ENCODE measurements at regions not wholly inside any gene's neighbourhood (a gene's known extent, or its start where the extent isn't known, plus 50 kb on each side); places are given as distances from the start of the nearest gene placed in this dataset.

GRCh38 chr15:85913461-85913860 lies 118.7 kb upstream of the KLHL25 start:
- Histone ChIP-seq H3K4me1 (peaks cover 0 to 4% (median 0%) of the 10 kb centered on the region in 4 donors), H3K27me3 (no peaks in the 10 kb centered on the region), H3K4me3 (no peak overlapping the region), H3K27ac (no peak overlapping the region), H3K9me3 (no peaks in the 10 kb centered on the region), H3K36me3 (no peaks in the 10 kb centered on the region)
- TF ChIP-seq POLR2A (IDR thresholded peaks at IDR 0.05), result no peak
- TF ChIP-seq, protein P1, sequence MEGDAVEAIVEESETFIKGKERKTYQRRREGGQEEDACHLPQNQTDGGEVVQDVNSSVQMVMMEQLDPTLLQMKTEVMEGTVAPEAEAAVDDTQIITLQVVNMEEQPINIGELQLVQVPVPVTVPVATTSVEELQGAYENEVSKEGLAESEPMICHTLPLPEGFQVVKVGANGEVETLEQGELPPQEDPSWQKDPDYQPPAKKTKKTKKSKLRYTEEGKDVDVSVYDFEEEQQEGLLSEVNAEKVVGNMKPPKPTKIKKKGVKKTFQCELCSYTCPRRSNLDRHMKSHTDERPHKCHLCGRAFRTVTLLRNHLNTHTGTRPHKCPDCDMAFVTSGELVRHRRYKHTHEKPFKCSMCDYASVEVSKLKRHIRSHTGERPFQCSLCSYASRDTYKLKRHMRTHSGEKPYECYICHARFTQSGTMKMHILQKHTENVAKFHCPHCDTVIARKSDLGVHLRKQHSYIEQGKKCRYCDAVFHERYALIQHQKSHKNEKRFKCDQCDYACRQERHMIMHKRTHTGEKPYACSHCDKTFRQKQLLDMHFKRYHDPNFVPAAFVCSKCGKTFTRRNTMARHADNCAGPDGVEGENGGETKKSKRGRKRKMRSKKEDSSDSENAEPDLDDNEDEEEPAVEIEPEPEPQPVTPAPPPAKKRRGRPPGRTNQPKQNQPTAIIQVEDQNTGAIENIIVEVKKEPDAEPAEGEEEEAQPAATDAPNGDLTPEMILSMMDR (IDR thresholded peaks at IDR 0.05), result no peak
- intact Hi-C loops (cut with DNase I), result no loop called here
- no peak for ATAC-seq
- no peak for DNase-seq
- 52% methylated on average over 2 of the region's 2 CpGs for WGBS (ENCODE audit: insufficient coverage, low coverage, low lambda C conversion rate, missing lambda C conversion rate)

- no peak for TF ChIP-seq POLR2A (IDR thresholded peaks at IDR 0.05)
- TF ChIP-seq, protein P1 (IDR thresholded peaks at IDR 0.05), result no peak
- intact Hi-C loops (cut with DNase I), result no loop called here
- no peak overlapping the region for H3K4me3 ChIP-seq
- no peaks in the 10 kb centered on the region for H3K36me3 ChIP-seq
- no peaks in the 10 kb centered on the region for H3K4me1 ChIP-seq
- no peaks in the 10 kb centered on the region for H3K9me3 ChIP-seq
- H3K27ac ChIP-seq, result no peak overlapping the region
- ATAC-seq (no peak), DNase-seq (no peak)
- 60% methylated on average over 1 of the region's 5 CpGs for WGBS (ENCODE audit: insufficient coverage, low coverage, low lambda C conversion rate, missing lambda C conversion rate)
- no peaks in the 10 kb centered on the region for H3K27me3 ChIP-seq
Observed at GRCh38 chr15:85920956-85921355, 126.2 kb upstream of the KLHL25 start.

DNA sequence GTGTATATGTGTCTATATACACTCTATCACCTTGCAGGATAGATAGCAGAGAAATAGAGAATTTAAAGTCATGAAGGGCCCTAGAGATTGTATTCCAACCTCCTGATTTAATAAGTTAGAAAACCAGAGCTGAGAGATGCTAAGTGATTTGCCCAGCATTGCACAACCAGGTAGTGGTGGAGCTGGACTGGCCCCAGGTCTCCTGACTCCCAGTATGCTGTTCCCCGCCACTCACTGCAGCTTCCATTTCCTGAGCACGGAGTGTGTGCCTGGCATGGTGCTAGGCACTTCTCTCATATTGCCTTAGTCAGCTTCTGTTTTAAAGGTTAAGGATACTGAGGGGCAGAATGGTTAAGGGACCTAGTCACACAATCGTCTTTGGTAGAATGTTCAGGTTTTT lies 129.4 kb upstream of the KLHL25 start:
- H3K27ac ChIP-seq, result no peak overlapping the region
- no peaks in the 10 kb centered on the region for H3K9me3 ChIP-seq
- TF ChIP-seq, protein P1 (IDR thresholded peaks at IDR 0.05), result no peak
- TF ChIP-seq POLR2A (IDR thresholded peaks at IDR 0.05), result no peak
- H3K27me3 ChIP-seq, result no peaks in the 10 kb centered on the region
- WGBS (ENCODE audit: insufficient coverage, low coverage, low lambda C conversion rate, missing lambda C conversion rate), result 78% methylated on average over 3 of the region's 3 CpGs
- H3K4me3 ChIP-seq, result no peak overlapping the region
- no peaks in the 10 kb centered on the region for H3K4me1 ChIP-seq
- intact Hi-C loops (cut with DNase I), result no loop called here
- DNase-seq (no peak), ATAC-seq (no peak)
- no peaks in the 10 kb centered on the region for H3K36me3 ChIP-seq

DNA sequence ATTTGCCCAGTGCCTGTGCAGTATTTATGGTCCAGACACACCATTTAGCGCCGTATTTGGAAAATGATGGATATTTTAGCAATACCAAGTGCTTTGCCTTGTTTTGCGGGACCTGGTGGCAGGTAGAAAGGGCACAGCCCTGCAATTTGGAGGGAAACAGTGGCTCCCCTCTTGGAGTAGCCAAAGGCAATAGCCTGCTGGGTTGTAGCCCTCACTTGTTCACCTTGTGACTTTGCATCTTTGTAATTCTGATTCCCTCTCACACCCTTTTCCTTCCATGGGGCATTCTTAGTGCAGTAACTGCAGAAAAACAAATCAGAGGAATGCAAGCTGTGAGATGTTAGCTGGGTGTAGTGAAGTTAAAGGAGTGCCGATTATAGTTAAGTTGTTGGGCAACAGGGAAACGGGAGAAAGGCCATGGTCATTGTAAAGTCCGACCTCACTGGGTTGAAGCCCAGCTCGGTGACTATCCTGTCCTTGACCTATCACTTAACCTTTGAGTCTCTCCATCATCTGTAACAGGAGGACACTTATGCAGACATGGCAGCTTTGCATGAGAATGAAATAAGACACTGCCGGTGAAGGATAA lies 131.0 kb upstream of the KLHL25 start:
- TF ChIP-seq, protein P1 (IDR thresholded peaks at IDR 0.05), result no peak
- no peak for TF ChIP-seq POLR2A (IDR thresholded peaks at IDR 0.05)
- no peaks in the 10 kb centered on the region for H3K4me1 ChIP-seq
- ATAC-seq (no peak), DNase-seq (no peak)
- H3K27ac ChIP-seq, result no peak overlapping the region
- H3K9me3 ChIP-seq, result no peaks in the 10 kb centered on the region
- no peak overlapping the region for H3K4me3 ChIP-seq
- no peaks in the 10 kb centered on the region for H3K36me3 ChIP-seq
- no peaks in the 10 kb centered on the region for H3K27me3 ChIP-seq
- intact Hi-C loops (cut with DNase I), result no loop called here
- 47% methylated on average over 8 of the region's 8 CpGs for WGBS (ENCODE audit: insufficient coverage, low coverage, low lambda C conversion rate, missing lambda C conversion rate)

- H3K4me3 ChIP-seq, result no peak overlapping the region
- no peaks in the 10 kb centered on the region for H3K36me3 ChIP-seq
- 56% methylated on average over 1 of the region's 1 CpG for WGBS (ENCODE audit: insufficient coverage, low coverage, low lambda C conversion rate, missing lambda C conversion rate)
- DNase-seq (no peak), ATAC-seq (no peak)
- intact Hi-C loops (cut with DNase I), result no loop called here
- no peaks in the 10 kb centered on the region for H3K27me3 ChIP-seq
- TF ChIP-seq, protein P1 (IDR thresholded peaks at IDR 0.05), result no peak
- no peak for TF ChIP-seq POLR2A (IDR thresholded peaks at IDR 0.05)
- H3K27ac ChIP-seq, result no peak overlapping the region
- no peaks in the 10 kb centered on the region for H3K9me3 ChIP-seq
- no peaks in the 10 kb centered on the region for H3K4me1 ChIP-seq
Observed at GRCh38 chr15:85926834-85927233, 132.1 kb upstream of the KLHL25 start.

Measured in right lobe of liver (tissue), 6 donors.